ENCODE measurements at regions not wholly inside any gene's neighbourhood (a gene's known extent, or its start where the extent isn't known, plus 50 kb on each side); places are given as distances from the start of the nearest gene placed in this dataset.

GRCh38 chr13:72650051-72650700 is 77.3 kb downstream of the MZT1 start:
- TF ChIP-seq POLR2A (IDR thresholded peaks at IDR 0.05), result no peak
- no peak for TF ChIP-seq CTCF (IDR thresholded peaks at IDR 0.05)

Data from Peyer's patch (tissue), 4 donors.